ENCODE measurements at regions not wholly inside any gene's neighbourhood (a gene's known extent, or its start where the extent isn't known, plus 50 kb on each side); places are given as distances from the start of the nearest gene placed in this dataset.
"Not testable (repeated sequence)": the region's sequence is repeated elsewhere in the genome, so short reads cannot be mapped to it uniquely, and the experiment has no call there.

GRCh38 chr5:15384176-15384575, 115.8 kb upstream of the FBXL7 start:
- DNase-seq = no peak

GRCh38 chr5:15383469-15383868, 116.5 kb upstream of the FBXL7 start:
- no peak for DNase-seq

GRCh38 chr5:15383021-15383420, 117.0 kb upstream of the FBXL7 start:
- DNase-seq = no peak

- DNase-seq = no peak
Observed at GRCh38 chr5:15377573-15378340, 122.2 kb upstream of the FBXL7 start.

- DNase-seq = no peak
Observed at GRCh38 chr5:15376803-15377202, 123.2 kb upstream of the FBXL7 start.

GRCh38 chr5:15376088-15376487, 123.9 kb upstream of the FBXL7 start:
- no peak for DNase-seq

- DNase-seq = no peak
Observed at GRCh38 chr5:15375559-15375958, 124.4 kb upstream of the FBXL7 start.

GRCh38 chr5:15374886-15375285, 125.1 kb upstream of the FBXL7 start:
- no peak for DNase-seq

GRCh38 chr5:15373151-15373550, 126.8 kb upstream of the FBXL7 start:
- no peak for DNase-seq

GRCh38 chr5:15371184-15371583, 128.8 kb upstream of the FBXL7 start:
- peak; percentile 80 for DNase-seq

- no peak for DNase-seq
Observed at GRCh38 chr5:15368835-15369234, 131.1 kb upstream of the FBXL7 start.

GRCh38 chr5:15367489-15367888, 132.5 kb upstream of the FBXL7 start:
- no peak for DNase-seq

- peak; percentile 63 for DNase-seq
Observed at GRCh38 chr5:15366676-15367391, 133.1 kb upstream of the FBXL7 start.

GRCh38 chr5:15365070-15365469, 134.9 kb upstream of the FBXL7 start:
- DNase-seq = no peak

- no peak for DNase-seq
Observed at GRCh38 chr5:15363601-15364000, 136.4 kb upstream of the FBXL7 start.

- not testable (repeated sequence) for DNase-seq
Observed at GRCh38 chr5:15357092-15357453, 142.9 kb upstream of the FBXL7 start.

- DNase-seq = not testable (repeated sequence)
Observed at GRCh38 chr5:15356308-15357091, 143.5 kb upstream of the FBXL7 start.

GRCh38 chr5:15354021-15354420, 146.0 kb upstream of the FBXL7 start:
- peak; percentile 25 for DNase-seq

- no peak for DNase-seq
Observed at GRCh38 chr5:15353086-15353645, 146.8 kb upstream of the FBXL7 start.

GRCh38 chr5:15350614-15351013, 149.4 kb upstream of the FBXL7 start:
- DNase-seq = no peak

GRCh38 chr5:15346738-15347137, 153.2 kb upstream of the FBXL7 start:
- no peak for DNase-seq

- DNase-seq = no peak
Observed at GRCh38 chr5:15344954-15345353, 155.0 kb upstream of the FBXL7 start.

Data from muscle of arm (tissue), 1 donor.